ENCODE measurements at regions not wholly inside any gene's neighbourhood (a gene's known extent, or its start where the extent isn't known, plus 50 kb on each side); places are given as distances from the start of the nearest gene placed in this dataset.

DNA sequence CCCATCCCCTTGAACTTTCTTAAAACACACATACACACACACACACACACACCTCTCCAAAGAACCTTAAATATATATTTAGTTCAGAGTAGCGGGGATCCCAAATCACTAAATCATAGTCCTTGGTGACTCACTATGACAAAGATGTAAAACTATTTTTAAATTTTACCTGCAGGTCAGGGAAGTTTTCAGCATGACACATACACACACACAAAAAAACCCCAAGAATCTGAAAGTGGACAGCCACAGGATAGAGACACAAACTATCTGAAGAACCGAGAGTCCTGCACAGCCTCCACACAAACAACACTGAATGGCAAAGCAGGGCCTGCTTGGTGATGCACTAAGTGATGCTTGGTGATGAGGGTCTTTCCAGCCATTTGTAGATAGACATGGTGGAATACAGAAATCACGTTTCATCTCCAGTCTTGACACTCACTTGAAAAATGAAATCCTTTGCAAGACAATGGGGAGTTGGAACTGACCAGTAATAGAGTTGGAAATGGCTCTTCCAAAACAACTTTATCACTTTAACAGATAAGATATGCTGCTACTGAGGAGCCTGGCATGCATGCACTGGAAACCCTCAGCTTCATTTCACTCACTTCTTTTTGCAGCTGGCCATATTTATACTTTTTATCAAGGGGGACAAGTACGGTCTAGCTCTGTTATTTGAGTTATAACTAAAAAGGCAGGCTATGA is 307.3 kb downstream of the RAPGEF2 start:
- Mint-ChIP-seq H3K4me1 (no peaks in the 10 kb centered on the region), H3K9me3 (no peaks in the 10 kb centered on the region), H3K27ac (ENCODE audit: unreplicated experiment) (peak overlapping the region; percentile 23), H3K4me3 (no peak overlapping the region), H3K36me3 (ENCODE audit: low read depth) (no peaks in the 10 kb centered on the region), H3K27me3 (ENCODE audit: low read depth) (no peaks in the 10 kb centered on the region)
- DNase-seq (ENCODE audit: low read depth, low spot score): no peak
- TF ChIP-seq, protein P1, sequence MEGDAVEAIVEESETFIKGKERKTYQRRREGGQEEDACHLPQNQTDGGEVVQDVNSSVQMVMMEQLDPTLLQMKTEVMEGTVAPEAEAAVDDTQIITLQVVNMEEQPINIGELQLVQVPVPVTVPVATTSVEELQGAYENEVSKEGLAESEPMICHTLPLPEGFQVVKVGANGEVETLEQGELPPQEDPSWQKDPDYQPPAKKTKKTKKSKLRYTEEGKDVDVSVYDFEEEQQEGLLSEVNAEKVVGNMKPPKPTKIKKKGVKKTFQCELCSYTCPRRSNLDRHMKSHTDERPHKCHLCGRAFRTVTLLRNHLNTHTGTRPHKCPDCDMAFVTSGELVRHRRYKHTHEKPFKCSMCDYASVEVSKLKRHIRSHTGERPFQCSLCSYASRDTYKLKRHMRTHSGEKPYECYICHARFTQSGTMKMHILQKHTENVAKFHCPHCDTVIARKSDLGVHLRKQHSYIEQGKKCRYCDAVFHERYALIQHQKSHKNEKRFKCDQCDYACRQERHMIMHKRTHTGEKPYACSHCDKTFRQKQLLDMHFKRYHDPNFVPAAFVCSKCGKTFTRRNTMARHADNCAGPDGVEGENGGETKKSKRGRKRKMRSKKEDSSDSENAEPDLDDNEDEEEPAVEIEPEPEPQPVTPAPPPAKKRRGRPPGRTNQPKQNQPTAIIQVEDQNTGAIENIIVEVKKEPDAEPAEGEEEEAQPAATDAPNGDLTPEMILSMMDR (conservative IDR thresholded peaks at IDR 0.05): no peak

DNA sequence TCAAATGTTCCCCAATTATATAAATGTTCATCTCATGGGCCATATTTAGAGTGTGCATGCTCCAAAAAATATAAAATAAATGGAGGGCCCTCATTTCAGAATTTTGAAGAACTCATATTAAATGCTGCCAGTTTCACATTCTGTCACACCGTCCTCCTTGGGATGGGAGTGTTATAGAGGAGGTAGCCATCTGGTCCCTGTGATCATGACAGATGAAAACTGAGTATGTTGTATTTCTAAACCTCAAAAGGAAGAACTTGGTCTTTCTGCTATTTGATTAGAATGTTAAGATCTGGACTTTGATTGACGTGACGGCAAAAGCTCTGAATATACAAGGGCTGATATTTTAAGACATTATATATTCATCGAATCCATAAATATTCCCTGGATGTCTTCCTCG is 308.0 kb downstream of the RAPGEF2 start:
- no peaks in the 10 kb centered on the region for H3K36me3 Mint-ChIP-seq (ENCODE audit: low read depth)
- no peak overlapping the region for H3K4me3 Mint-ChIP-seq
- H3K9me3 Mint-ChIP-seq: peaks cover 3% of the 10 kb centered on the region
- no peaks in the 10 kb centered on the region for H3K4me1 Mint-ChIP-seq
- H3K27me3 Mint-ChIP-seq (ENCODE audit: low read depth): no peaks in the 10 kb centered on the region
- DNase-seq (ENCODE audit: low read depth, low spot score): no peak
- TF ChIP-seq, protein P1 (conservative IDR thresholded peaks at IDR 0.05): no peak
- no peak overlapping the region for H3K27ac Mint-ChIP-seq (ENCODE audit: unreplicated experiment)

DNA sequence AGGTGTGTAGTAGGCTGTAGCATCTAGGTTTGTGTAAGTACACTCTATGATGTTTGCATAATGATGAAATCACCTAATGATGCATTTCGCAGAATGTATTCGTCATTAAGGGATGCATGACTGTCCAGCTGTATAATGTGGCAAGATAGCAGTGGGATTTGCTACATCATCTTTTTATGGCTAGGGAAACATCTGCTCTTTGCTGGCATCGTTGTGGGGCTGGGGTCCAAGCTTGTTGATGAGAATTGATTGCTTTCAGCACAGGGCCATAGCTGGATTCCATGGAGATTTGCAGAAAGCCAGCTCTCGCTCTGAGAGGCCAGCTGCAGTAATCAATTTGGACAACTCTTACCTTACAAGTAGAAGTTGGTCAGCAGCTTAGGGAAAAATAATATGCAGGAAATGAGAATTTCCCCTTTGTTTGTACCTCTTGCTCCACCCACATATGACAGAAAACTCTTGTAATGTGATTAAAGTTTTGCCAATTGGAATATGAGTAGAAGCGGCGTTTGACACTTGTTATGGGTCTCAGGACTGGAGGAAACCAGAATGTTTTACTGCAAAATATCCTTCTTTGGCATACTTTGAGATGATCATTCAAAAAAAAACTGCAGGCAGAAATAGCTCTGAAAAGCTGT is 310.5 kb downstream of the RAPGEF2 start:
- Mint-ChIP-seq H3K9me3 (peaks cover 7% of the 10 kb centered on the region), H3K4me3 (no peak overlapping the region), H3K4me1 (no peaks in the 10 kb centered on the region), H3K27me3 (ENCODE audit: low read depth) (no peaks in the 10 kb centered on the region), H3K36me3 (ENCODE audit: low read depth) (no peaks in the 10 kb centered on the region), H3K27ac (ENCODE audit: unreplicated experiment) (no peak overlapping the region)
- no peak for DNase-seq (ENCODE audit: low read depth, low spot score)
- TF ChIP-seq, protein P1 (conservative IDR thresholded peaks at IDR 0.05): no peak

DNA sequence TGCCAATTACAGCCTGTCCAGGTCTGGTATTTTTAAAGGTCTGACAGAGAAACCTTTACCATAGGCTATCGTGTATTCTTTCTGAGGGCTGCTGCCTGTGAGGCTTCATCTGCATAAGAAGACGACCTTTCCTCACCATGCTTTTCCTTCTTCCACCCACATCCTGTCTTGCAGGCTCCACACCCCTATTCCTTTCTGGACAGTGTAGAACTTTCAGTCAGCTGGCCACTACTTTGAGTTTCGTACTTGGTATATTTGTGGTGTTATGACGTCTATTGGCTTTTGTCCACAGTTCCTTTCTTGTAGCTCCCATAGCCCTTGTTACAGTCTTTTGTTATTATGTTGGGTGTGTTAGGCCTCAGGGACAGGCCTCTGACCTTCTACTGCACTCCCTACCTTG is 311.4 kb downstream of the RAPGEF2 start:
- Mint-ChIP-seq H3K27ac (ENCODE audit: unreplicated experiment) (no peak overlapping the region), H3K4me3 (no peak overlapping the region), H3K36me3 (ENCODE audit: low read depth) (no peaks in the 10 kb centered on the region), H3K4me1 (no peaks in the 10 kb centered on the region), H3K27me3 (ENCODE audit: low read depth) (no peaks in the 10 kb centered on the region), H3K9me3 (peaks cover 9% of the 10 kb centered on the region)
- TF ChIP-seq, protein P1 (conservative IDR thresholded peaks at IDR 0.05): no peak
- DNase-seq (ENCODE audit: low read depth, low spot score): no peak

DNA sequence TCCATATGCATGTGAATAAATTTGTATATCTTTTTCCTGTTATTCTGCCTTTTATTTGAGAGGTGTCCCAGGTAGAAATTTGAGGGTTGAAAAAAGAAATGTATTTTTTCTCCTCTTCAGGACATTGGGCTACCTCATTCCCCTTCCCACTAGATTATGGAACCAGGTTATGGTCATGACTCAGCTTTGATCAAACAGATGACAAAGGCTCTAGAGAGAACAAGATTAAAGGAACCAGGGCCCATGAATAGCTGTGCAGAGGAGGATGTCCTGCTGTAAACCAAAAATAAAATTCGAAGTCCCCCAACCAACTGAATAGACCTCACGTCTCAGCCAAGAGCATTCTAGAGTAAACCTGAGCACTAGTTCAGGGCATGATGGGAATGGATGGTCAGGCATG is 313.2 kb downstream of the RAPGEF2 start:
- no peak overlapping the region for H3K27ac Mint-ChIP-seq (ENCODE audit: unreplicated experiment)
- DNase-seq (ENCODE audit: low read depth, low spot score): no peak
- no peak overlapping the region for H3K4me3 Mint-ChIP-seq
- no peaks in the 10 kb centered on the region for H3K27me3 Mint-ChIP-seq (ENCODE audit: low read depth)
- peaks cover 9% of the 10 kb centered on the region for H3K9me3 Mint-ChIP-seq
- H3K36me3 Mint-ChIP-seq (ENCODE audit: low read depth): peaks cover 2% of the 10 kb centered on the region
- H3K4me1 Mint-ChIP-seq: no peaks in the 10 kb centered on the region
- TF ChIP-seq, protein P1 (conservative IDR thresholded peaks at IDR 0.05): no peak

Data from neural crest cell (in vitro differentiated cells).